A673 (cell line): ENCODE measurements at regions not wholly inside any gene's neighbourhood (a gene's known extent, or its start where the extent isn't known, plus 50 kb on each side); places are given as distances from the start of the nearest gene placed in this dataset.

ENCODE experiments used
- BruUV-seq: library from RNA; stranded (reverse); fragments of 400-500 nt; replicated peaks from 2 replicates; lab custom pipeline; 2021; lab: Mats Ljungman, UMichigan
- CTCF ChIA-PET: fragments of 300-600 bp; sonication (Branson Sonifier 250); formaldehyde crosslinking; loops from one replicate; lab custom pipeline; 2022; ENCODE audit warnings: antibody characterized with exemption; lab: Charles Lee
- POLR2A ChIA-PET: fragments of 300-600 bp; sonication (Branson Sonifier 250); formaldehyde crosslinking; loops from one replicate; lab custom pipeline; 2022; ENCODE audit warnings: antibody characterized with exemption; ENCODE audit not compliant: low non-redundant PET; lab: Charles Lee
- DNase-seq: peaks from one replicate; pipeline ENCODE4 v3.0.0-alpha.2; 2015; ENCODE audit warnings: low spot score
- H3K27ac ChIP-seq: fragments of 200-600 bp; sonication (generic); 2 replicates; pipeline ENCODE4 v1.5.1; 2016; ENCODE audit warnings: mixed run types, low read depth, mild to moderate bottlenecking, mixed read lengths, antibody characterized with exemption, low read length; ENCODE audit not compliant: poor library complexity, severe bottlenecking
- H3K27me3 ChIP-seq: fragments of 200-600 bp; sonication (generic); replicated peaks from 2 replicates; pipeline ENCODE4 v1.6.1; 2017; ENCODE audit warnings: mixed run types, low read depth, mild to moderate bottlenecking, mixed read lengths, antibody characterized with exemption, low read length; ENCODE audit not compliant: insufficient read depth, poor library complexity
- H3K36me3 ChIP-seq: fragments of 200-600 bp; sonication (generic); 2 replicates; pipeline ENCODE4 v1.6.1; 2016; ENCODE audit warnings: mixed run types, mild to moderate bottlenecking, mixed read lengths, antibody characterized with exemption, low read length; ENCODE audit not compliant: insufficient read depth, poor library complexity, severe bottlenecking
- H3K4me1 ChIP-seq: fragments of 200-600 bp; sonication (generic); 2 replicates; pipeline ENCODE4 v1.6.1; 2017; ENCODE audit warnings: mixed run types, mild to moderate bottlenecking, mixed read lengths, antibody characterized with exemption, low read length; ENCODE audit not compliant: insufficient read depth, poor library complexity, severe bottlenecking
- H3K4me3 ChIP-seq: fragments of 200-600 bp; sonication (generic); 2 replicates; pipeline ENCODE4 v1.5.1; 2016; ENCODE audit warnings: low read depth, mixed run types, mild to moderate bottlenecking, mixed read lengths, low read length; ENCODE audit not compliant: poor library complexity, severe bottlenecking
- H3K9me3 ChIP-seq: fragments of 200-600 bp; sonication (generic); 2 replicates; pipeline ENCODE4 v1.6.1; 2016; ENCODE audit warnings: mixed run types, low read depth, mild to moderate bottlenecking, mixed read lengths, antibody characterized with exemption, low read length; ENCODE audit not compliant: poor library complexity, severe bottlenecking
- CTCF ChIP-seq: fragments of 300-800, 200-600 bp; sonication (generic); conservative IDR thresholded peaks from 2 replicates; pipeline ENCODE4 v1.5.1; 2017; ENCODE audit warnings: low read depth, mild to moderate bottlenecking, antibody characterized with exemption, low read length, moderate library complexity, mixed read lengths
- EZH2 ChIP-seq: fragments of 200-600 bp; sonication (generic); IDR thresholded peaks from 2 replicates; pipeline ENCODE4 v1.6.1; 2017; ENCODE audit warnings: borderline replicate concordance, low read depth, mild to moderate bottlenecking, mixed read lengths, antibody characterized with exemption, low read length; ENCODE audit not compliant: poor library complexity, severe bottlenecking
- intact Hi-C: fragments of 100-400 bp; cut with micrococcal nuclease; formaldehyde crosslinking; loops from one replicate; pipeline ENCODE4 v1.10.0; 2022; ENCODE audit not compliant: unreplicated experiment

- Histone ChIP-seq H3K4me3 (no peak overlapping the region), H3K27ac (no peak overlapping the region), H3K4me1 (peaks cover 3% of the 10 kb centered on the region), H3K9me3 (no peaks in the 10 kb centered on the region), H3K36me3 (no peaks in the 10 kb centered on the region), H3K27me3 (no peaks in the 10 kb centered on the region)
- BruUV-seq: no TSS peak
- ChIA-PET POLR2A (no interaction called here), CTCF (no interaction called here)
- intact Hi-C loops: no loop called here
- TF ChIP-seq CTCF: no peak
- TF ChIP-seq EZH2: no peak
- no peak for DNase-seq
Observed at GRCh38 chr3:34363881-34364280, 565.5 kb downstream of the PDCD6IP start.

- no peak overlapping the region for H3K27ac ChIP-seq
- POLR2A ChIA-PET: no interaction called here
- H3K36me3 ChIP-seq: no peaks in the 10 kb centered on the region
- CTCF ChIA-PET: no interaction called here
- no TSS peak for BruUV-seq
- peak; percentile 77 for DNase-seq
- no peaks in the 10 kb centered on the region for H3K9me3 ChIP-seq
- no peaks in the 10 kb centered on the region for H3K27me3 ChIP-seq
- no peak for TF ChIP-seq CTCF
- TF ChIP-seq EZH2: no peak
- intact Hi-C loops: no loop called here
- H3K4me1 ChIP-seq: no peaks in the 10 kb centered on the region
- H3K4me3 ChIP-seq: no peak overlapping the region
Observed at GRCh38 chr3:34364335-34364734, 565.9 kb downstream of the PDCD6IP start.

- Histone ChIP-seq H3K9me3 (no peaks in the 10 kb centered on the region), H3K4me1 (no peaks in the 10 kb centered on the region), H3K27ac (no peak overlapping the region), H3K27me3 (no peaks in the 10 kb centered on the region), H3K36me3 (no peaks in the 10 kb centered on the region), H3K4me3 (no peak overlapping the region)
- no TSS peak for BruUV-seq
- POLR2A ChIA-PET: no interaction called here
- TF ChIP-seq CTCF: no peak
- TF ChIP-seq EZH2: no peak
- intact Hi-C loops: no loop called here
- no peak for DNase-seq
- CTCF ChIA-PET: no interaction called here
Observed at GRCh38 chr3:34365231-34365630, 566.8 kb downstream of the PDCD6IP start.
